ENCODE measurements at regions not wholly inside any gene's neighbourhood (a gene's known extent, or its start where the extent isn't known, plus 50 kb on each side); places are given as distances from the start of the nearest gene placed in this dataset.
"Not testable (repeated sequence)": the region's sequence is repeated elsewhere in the genome, so short reads cannot be mapped to it uniquely, and the experiment has no call there.

DNA sequence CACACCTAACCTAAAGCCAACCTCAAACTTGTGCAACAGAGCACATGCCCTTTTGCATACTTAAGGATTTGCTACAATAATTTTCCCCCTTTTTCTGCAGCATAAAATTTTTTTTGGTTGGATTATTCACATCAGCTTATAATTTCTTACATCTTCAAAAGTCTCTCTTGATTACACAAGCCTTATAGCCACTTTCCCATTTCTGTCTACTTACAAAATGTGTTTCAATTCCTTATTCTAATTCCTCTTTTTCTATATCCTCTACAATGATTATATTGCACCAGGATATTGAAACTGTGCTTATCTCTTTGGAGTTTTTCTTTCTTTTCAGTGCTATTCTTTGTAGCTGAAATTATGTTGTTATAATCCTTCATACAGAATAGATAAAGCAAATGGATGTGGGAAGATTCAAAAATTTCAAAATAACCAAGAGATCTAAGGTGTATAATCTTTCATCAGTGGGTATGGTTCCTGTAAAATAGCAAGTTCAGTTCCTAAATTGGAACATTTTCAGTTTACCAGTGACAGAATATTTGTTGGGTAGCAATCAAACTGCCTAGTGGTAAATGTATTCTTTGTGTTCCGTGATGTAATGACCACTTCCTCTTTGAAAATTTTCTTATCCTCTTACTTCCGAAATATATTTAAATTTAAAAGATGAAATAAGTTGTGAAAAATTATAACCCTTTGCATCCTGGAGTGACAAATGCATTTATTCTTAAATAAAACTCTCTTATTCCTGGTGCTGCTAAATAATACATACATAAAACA lies 386.8 kb upstream of the CHD1 start:
- no peak for DNase-seq (ENCODE audit: low spot score)

- DNase-seq (ENCODE audit: low spot score): no peak
These were observed 385.9 kb upstream of the CHD1 start for GRCh38 chr5:99314721-99315120.

DNA sequence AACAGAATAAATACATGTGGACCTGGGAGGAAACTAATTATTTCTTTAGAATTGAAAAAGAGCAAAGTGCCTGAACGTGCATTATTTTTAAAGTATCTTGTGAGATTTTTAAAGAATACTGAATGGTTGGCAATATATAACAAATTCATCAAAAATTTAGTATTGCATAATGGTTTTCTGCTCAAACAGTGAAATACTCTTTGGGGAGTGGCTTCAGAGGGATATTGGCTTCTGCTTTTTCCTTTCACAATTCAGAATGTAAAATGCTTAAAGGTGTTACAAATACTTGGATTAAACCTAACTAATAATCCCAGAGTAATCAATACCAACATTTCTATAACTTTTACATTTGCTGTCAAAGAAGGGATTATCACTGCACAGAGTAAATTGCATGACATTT lies 379.3 kb upstream of the CHD1 start:
- DNase-seq (ENCODE audit: low spot score): no peak

- DNase-seq (ENCODE audit: low spot score): no peak
These were observed 376.3 kb upstream of the CHD1 start for GRCh38 chr5:99305045-99305580.

- DNase-seq (ENCODE audit: low spot score): no peak
These were observed 356.8 kb upstream of the CHD1 start for GRCh38 chr5:99285606-99286005.

- no peak for DNase-seq (ENCODE audit: low spot score)
These were observed 346.3 kb upstream of the CHD1 start for GRCh38 chr5:99275128-99275527.

- DNase-seq (ENCODE audit: low spot score): no peak
These were observed 343.8 kb upstream of the CHD1 start for GRCh38 chr5:99272576-99272975.

DNA sequence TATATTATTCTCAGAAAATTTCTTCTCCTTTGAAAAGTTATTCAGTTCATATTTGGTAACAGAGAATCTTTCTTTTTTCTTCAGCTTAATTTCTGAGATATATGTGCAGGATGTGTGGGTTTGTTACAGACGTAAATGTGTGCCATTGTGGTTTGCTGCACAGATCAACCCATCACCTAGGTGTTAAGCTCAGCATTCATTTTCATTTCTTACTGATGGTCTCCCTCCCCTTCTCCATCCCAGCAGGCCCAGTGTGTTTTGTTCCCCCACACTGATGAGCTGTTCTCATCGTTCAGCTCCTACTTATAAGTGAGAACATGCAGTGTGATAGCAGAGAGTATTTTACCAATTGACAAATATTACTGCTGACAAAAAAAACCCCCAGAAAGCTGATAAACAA lies 330.0 kb upstream of the CHD1 start:
- DNase-seq (ENCODE audit: low spot score): no peak

- DNase-seq (ENCODE audit: low spot score): no peak
These were observed 319.3 kb upstream of the CHD1 start for GRCh38 chr5:99248066-99248465.

- no peak for DNase-seq (ENCODE audit: low spot score)
These were observed 318.5 kb upstream of the CHD1 start for GRCh38 chr5:99247346-99247745.

- DNase-seq (ENCODE audit: low spot score): no peak
These were observed 314.3 kb upstream of the CHD1 start for GRCh38 chr5:99243111-99243510.

DNA sequence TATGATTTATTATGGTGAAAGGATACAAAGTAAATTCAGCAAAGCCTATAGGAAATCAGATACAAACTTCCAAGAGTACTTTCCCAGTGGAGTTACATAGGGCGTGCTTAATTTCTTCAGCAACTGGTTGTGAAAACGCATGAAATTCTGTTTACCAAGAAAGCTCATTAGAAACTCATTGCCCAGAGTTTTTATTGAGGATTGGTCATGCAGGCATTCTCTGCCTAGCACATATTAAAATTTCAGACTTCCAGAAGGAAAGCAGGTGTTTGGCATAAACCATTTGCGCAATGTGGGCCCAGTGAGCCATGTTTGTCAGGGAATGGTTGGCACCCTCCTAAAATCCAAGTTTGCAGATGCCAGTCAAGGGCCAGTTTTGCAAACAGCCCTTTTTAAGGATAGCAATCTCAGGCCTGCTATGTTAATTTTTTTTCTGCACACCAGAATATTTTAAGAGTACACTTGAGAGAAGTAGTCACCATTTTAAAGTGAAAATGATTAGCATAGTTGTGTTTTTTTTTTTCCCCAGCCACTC lies 311.1 kb upstream of the CHD1 start:
- no peak for DNase-seq (ENCODE audit: low spot score)

- DNase-seq (ENCODE audit: low spot score): no peak
These were observed 262.5 kb upstream of the CHD1 start for GRCh38 chr5:99191206-99191745.

DNA sequence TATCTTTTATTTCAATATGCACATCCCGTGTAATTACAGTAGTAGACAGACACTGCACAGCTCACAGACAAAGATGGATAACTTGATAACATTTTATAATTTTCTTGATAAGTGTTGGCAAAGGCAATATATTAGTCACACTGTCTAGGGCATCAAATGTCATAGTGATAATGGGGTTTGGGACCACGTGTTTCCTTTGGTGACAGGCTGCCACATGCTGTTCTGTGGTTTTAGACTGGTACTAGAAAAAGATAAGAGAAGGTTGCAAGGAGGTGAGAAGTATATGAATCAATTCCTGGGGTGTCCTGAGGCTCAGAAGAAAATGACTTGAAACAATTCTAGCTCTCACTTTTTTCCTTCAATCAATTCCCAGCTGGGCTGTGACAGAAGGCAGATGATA lies 258.8 kb upstream of the CHD1 start:
- no peak for DNase-seq (ENCODE audit: low spot score)

DNA sequence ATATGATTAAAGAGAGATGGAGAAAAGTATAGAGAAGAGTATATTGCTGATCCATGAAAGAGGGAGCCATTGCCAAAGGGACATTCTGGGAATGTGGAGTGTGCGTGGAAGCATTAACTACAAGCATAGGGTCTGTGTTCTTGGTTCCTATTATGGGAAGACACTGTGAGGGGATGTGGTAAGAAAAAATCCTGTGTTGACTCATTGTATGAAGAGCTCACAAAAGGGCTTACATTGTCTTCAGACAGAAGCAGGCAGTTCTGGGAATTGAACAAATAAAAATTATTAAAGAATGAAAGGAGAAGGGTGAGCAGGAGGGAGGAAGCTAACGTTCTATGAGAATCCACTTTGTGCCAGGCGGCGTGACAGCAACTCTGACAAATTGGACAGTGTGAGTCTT lies 250.4 kb upstream of the CHD1 start:
- no peak for DNase-seq (ENCODE audit: low spot score)

- no peak for DNase-seq (ENCODE audit: low spot score)
These were observed 249.0 kb upstream of the CHD1 start for GRCh38 chr5:99177796-99178195.

DNA sequence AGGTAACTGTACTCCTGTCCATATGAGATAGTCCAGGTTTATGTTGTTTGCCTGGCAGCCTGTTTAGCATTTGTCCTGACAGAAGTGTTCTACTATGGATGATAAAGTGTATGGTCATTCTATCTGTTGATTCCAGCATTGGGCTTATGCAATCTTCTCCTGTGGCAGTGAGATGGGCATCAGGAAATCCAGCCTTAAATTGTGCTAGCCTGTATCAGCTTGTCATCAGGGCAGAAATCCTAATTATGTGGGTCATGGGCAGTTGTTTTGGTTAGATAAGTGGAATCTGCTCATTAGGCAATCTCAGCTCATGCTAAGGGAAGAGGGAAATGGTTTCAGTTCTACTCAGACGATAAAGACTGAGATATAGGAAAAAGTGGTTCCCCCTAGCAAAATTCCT lies 247.4 kb upstream of the CHD1 start:
- no peak for DNase-seq (ENCODE audit: low spot score)

- DNase-seq (ENCODE audit: low spot score): no peak
These were observed 240.5 kb upstream of the CHD1 start for GRCh38 chr5:99169309-99169708.

DNA sequence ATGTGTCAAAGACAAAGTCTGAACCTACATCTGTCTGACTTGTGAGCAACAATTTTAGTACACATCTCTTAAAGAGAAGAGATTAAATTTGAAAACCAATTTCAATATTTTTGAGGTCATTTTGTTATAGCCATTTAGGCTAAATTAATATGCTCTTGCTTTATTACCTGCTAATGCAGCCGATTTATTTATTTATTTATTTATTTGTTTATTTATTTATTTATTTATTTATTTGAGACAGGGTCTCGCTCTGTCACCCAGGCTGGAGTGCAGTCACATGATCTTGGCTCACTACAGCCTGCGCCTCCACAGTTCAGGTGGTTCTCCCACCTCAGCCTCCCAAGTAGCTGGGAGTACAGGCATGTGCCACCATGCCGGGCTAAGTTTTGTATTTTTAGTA lies 232.7 kb upstream of the CHD1 start:
- not testable (repeated sequence) for DNase-seq (ENCODE audit: low spot score)

DNA sequence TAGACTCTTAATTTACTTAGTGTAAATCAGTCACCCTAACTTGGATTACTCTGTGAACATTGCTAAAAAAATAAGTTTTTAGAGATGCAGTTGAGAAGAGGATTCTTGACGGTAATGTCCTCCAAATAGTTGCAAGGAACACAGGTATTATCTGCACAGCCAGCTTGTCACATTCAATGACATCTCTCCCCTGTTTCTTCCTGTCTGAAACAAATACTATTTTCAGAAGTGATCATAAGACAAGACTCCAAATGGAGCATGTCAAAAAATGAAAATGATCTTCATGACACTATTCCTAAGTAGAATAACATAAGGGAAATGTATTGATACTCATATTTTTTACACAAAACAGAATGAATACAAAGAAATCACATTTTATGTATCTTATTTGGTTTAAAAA lies 227.9 kb upstream of the CHD1 start:
- no peak for DNase-seq (ENCODE audit: low spot score)

GRCh38 chr5:99143283-99143795 lies 214.5 kb upstream of the CHD1 start:
- not testable (repeated sequence) for DNase-seq (ENCODE audit: low spot score)

- DNase-seq (ENCODE audit: low spot score): no peak
These were observed 212.8 kb upstream of the CHD1 start for GRCh38 chr5:99141534-99142128.

GRCh38 chr5:99138911-99139310 lies 210.1 kb upstream of the CHD1 start:
- no peak for DNase-seq (ENCODE audit: low spot score)
